ENCODE measurements at regions not wholly inside any gene's neighbourhood (a gene's known extent, or its start where the extent isn't known, plus 50 kb on each side); places are given as distances from the start of the nearest gene placed in this dataset.

DNA sequence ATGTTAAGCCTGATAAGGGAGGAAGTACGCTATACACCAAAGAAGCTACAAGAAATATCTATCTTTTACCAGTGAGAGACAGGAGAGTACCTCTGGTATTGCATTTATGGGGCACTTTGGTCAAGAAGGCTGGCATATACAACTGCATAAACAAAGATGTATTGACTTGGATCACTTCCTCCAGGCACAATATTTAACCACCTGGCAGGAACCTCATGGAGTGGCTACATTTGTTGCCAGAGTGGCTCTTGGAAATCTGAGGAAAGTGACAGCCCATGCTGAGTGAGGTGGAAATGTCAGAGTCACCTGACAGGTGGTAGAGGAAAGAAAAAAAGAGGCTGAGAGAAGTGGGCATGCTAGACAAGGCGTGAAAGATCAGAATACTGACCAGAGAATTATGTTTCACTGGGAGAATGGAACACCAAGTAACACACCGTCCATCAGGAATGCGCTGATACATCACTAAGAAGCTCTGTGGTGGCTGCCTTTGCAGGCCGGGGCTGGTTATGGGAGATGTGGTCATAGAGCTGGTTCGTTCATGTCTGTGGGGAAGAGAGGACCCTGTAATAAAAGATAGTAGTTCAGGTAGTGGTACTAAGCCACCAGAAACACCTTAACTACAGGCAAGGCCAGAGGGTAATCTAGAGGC is 61.4 kb upstream of the UFL1 start:
- intact Hi-C loops (cut with DNase I) = no loop called here

GRCh38 chr6:96465321-96465903 is 56.2 kb upstream of the UFL1 start:
- intact Hi-C loops (cut with DNase I) = loop anchor here (5.0 kb wide), 1 partner anchor 1033 kb away; no protein-coding TSS in a partner anchor

More for the DNA sequence above, 61.4 kb upstream of the UFL1 start:
- peak in 1 of 10 donors; percentile 58 for DNase-seq

GRCh38 chr6:96466147-96466863 is 55.3 kb upstream of the UFL1 start:
- intact Hi-C loops (cut with DNase I) = loop anchor here (5.0 kb wide), 1 partner anchor 1034 kb away; no protein-coding TSS in a partner anchor

More at GRCh38 chr6:96465321-96465903, 56.2 kb upstream of the UFL1 start:
- no peak for DNase-seq

GRCh38 chr6:96467814-96468213 is 53.8 kb upstream of the UFL1 start:
- intact Hi-C loops (cut with DNase I) = loop anchor here (5.0 kb wide), 1 partner anchor 1036 kb away; no protein-coding TSS in a partner anchor
- DNase-seq = no peak

More at GRCh38 chr6:96466147-96466863, 55.3 kb upstream of the UFL1 start:
- no peak for DNase-seq

DNA sequence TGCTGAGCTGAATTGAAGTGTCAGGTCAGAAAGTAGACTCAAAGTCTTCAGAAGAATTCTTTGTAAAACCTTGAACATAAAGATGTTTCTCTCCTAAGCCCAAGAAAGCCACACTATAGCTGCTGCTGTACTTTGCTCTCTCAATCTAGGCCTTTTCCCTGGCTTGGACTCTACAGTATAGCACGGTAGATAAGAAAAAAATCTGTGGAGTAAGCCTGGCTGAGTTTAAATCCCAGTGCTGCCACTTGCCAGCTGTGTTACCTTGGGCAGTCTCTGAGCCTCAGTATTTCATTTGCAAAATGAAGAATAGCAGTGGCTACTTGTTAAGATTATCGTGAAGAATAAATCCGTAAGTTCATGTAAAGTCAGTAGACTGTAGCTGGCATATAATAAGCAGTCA is 53.3 kb upstream of the UFL1 start:
- intact Hi-C loops (cut with DNase I) = loop anchor here (5.0 kb wide), 1 partner anchor 1036 kb away; no protein-coding TSS in a partner anchor
- DNase-seq = no peak

- intact Hi-C loops (cut with DNase I) = loop anchor here (5.0 kb wide), 1 partner anchor 1036 kb away; no protein-coding TSS in a partner anchor
- DNase-seq = no peak
These were observed 52.9 kb upstream of the UFL1 start for GRCh38 chr6:96468681-96469224.

DNA sequence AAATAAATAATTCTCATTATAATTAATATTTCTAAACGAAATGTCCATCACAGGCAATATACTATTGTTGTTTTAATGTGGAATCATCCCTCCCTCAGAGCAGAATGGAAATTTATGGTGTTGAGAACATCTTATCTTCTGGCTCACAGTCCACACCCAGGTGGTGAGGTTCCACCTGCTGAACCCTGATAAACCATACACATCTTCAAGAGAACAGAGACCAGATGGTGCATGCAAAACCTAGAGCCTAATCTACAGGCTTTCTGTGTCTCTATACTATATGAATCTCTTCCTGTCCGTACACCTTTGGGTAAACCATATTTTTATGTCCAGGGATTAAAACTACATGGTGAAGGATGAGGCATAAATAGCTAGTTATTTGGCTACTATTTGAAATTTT is 52.3 kb upstream of the UFL1 start:
- no peak for DNase-seq
- intact Hi-C loops (cut with DNase I) = loop anchor here (5.0 kb wide), 1 partner anchor 1037 kb away; no protein-coding TSS in a partner anchor

DNA sequence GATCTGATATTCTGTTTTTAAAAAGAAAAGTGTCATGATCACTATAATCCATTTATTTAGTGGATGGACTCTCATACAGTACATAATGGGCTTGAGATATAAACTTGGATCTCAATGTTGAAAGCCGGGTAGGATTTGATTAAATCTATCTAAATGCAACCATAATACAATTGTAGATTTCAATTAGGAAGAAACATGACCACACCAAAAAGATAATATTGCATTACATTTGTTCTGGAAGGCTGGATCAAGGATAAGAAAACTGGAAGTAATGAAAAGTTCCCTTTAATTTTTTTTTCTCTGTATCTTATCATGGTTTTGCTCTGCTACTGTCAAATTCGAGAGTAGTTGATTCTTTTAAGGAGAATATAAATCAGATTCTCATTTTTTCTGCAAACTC is 51.3 kb upstream of the UFL1 start:
- intact Hi-C loops (cut with DNase I) = no loop called here
- DNase-seq = no peak

All from posterior cingulate gyrus (tissue), 11 donors.